Neural crest cell (in vitro differentiated cells): ENCODE measurements at regions not wholly inside any gene's neighbourhood (a gene's known extent, or its start where the extent isn't known, plus 50 kb on each side); places are given as distances from the start of the nearest gene placed in this dataset.
"Not testable (repeated sequence)": the region's sequence is repeated elsewhere in the genome, so short reads cannot be mapped to it uniquely, and the experiment has no call there.

Source experiments
- DNase-seq: peaks from one replicate; pipeline ENCODE4 v3.0.0; 2021; ENCODE audit warnings: low read depth, mixed read lengths, low spot score
- H3K27ac Mint-ChIP-seq: one replicate; pipeline ENCODE4 v1.8.0; 2021; ENCODE audit warnings: mild to moderate bottlenecking, mixed read lengths; ENCODE audit not compliant: unreplicated experiment
- H3K27me3 Mint-ChIP-seq: 2 replicates; pipeline ENCODE4 v1.8.0; 2021; ENCODE audit warnings: low read depth, mild to moderate bottlenecking, mixed read lengths
- H3K36me3 Mint-ChIP-seq: 2 replicates; pipeline ENCODE4 v1.8.0; 2021; ENCODE audit warnings: low read depth, mild to moderate bottlenecking, mixed read lengths
- H3K4me1 Mint-ChIP-seq: 2 replicates; pipeline ENCODE4 v1.8.0; 2021; ENCODE audit warnings: mixed read lengths
- H3K4me3 Mint-ChIP-seq: one replicate; pipeline ENCODE4 v1.8.0; 2021; ENCODE audit warnings: mild to moderate bottlenecking, mixed read lengths
- H3K9me3 Mint-ChIP-seq: 2 replicates; pipeline ENCODE4 v1.8.0; 2021; ENCODE audit warnings: mixed read lengths
- CTCF ChIP-seq: fragments of 200-600 bp; sonication (generic); conservative IDR thresholded peaks from 2 replicates; pipeline ENCODE4 v1.5.0; 2021; ENCODE audit warnings: antibody characterized with exemption, mild to moderate bottlenecking

- H3K9me3 Mint-ChIP-seq, result peaks cover 5% of the 10 kb centered on the region
- peaks cover 4% of the 10 kb centered on the region for H3K27me3 Mint-ChIP-seq
- no peak for DNase-seq
- no peaks in the 10 kb centered on the region for H3K4me1 Mint-ChIP-seq
- no peak overlapping the region for H3K27ac Mint-ChIP-seq
- no peaks in the 10 kb centered on the region for H3K36me3 Mint-ChIP-seq
- no peak for TF ChIP-seq CTCF
- H3K4me3 Mint-ChIP-seq, result no peak overlapping the region
Observed at GRCh38 chr17:5980941-5981340, 89.2 kb upstream of the WSCD1 start.

GRCh38 chr17:5986644-5987043 lies 83.5 kb upstream of the WSCD1 start:
- H3K27ac Mint-ChIP-seq, result no peak overlapping the region
- TF ChIP-seq CTCF, result no peak
- H3K4me1 Mint-ChIP-seq, result no peaks in the 10 kb centered on the region
- no peaks in the 10 kb centered on the region for H3K27me3 Mint-ChIP-seq
- no peaks in the 10 kb centered on the region for H3K36me3 Mint-ChIP-seq
- H3K4me3 Mint-ChIP-seq, result no peak overlapping the region
- DNase-seq, result no peak
- H3K9me3 Mint-ChIP-seq, result peaks cover 7% of the 10 kb centered on the region

GRCh38 chr17:6000426-6000825 lies 69.8 kb upstream of the WSCD1 start:
- H3K36me3 Mint-ChIP-seq, result peaks cover 2% of the 10 kb centered on the region
- no peak overlapping the region for H3K4me3 Mint-ChIP-seq
- no peaks in the 10 kb centered on the region for H3K9me3 Mint-ChIP-seq
- no peak for DNase-seq
- no peak overlapping the region for H3K27ac Mint-ChIP-seq
- peaks cover 1% of the 10 kb centered on the region for H3K4me1 Mint-ChIP-seq
- no peak for TF ChIP-seq CTCF
- H3K27me3 Mint-ChIP-seq, result peaks cover 1% of the 10 kb centered on the region

- not testable (repeated sequence) for H3K27ac Mint-ChIP-seq, H3K27me3 Mint-ChIP-seq, H3K36me3 Mint-ChIP-seq, H3K9me3 Mint-ChIP-seq, H3K4me1 Mint-ChIP-seq, H3K4me3 Mint-ChIP-seq, DNase-seq
Observed at GRCh38 chr17:6003221-6003620, 67.0 kb upstream of the WSCD1 start.

- Mint-ChIP-seq H3K27ac (no peak overlapping the region), H3K4me1 (no peaks in the 10 kb centered on the region), H3K36me3 (no peaks in the 10 kb centered on the region), H3K27me3 (peaks cover 3% of the 10 kb centered on the region), H3K4me3 (no peak overlapping the region), H3K9me3 (no peaks in the 10 kb centered on the region)
- no peak for TF ChIP-seq CTCF
- DNase-seq, result no peak
Observed at GRCh38 chr17:6005939-6006338, 64.2 kb upstream of the WSCD1 start.

- no peaks in the 10 kb centered on the region for H3K27me3 Mint-ChIP-seq
- H3K36me3 Mint-ChIP-seq, result no peaks in the 10 kb centered on the region
- peaks cover 6% of the 10 kb centered on the region for H3K4me1 Mint-ChIP-seq
- no peak overlapping the region for H3K27ac Mint-ChIP-seq
- no peak for TF ChIP-seq CTCF
- no peak overlapping the region for H3K4me3 Mint-ChIP-seq
- DNase-seq, result no peak
- H3K9me3 Mint-ChIP-seq, result no peaks in the 10 kb centered on the region
Observed at GRCh38 chr17:6011206-6011605, 59.0 kb upstream of the WSCD1 start.
